ENCODE measurements at regions not wholly inside any gene's neighbourhood (a gene's known extent, or its start where the extent isn't known, plus 50 kb on each side); places are given as distances from the start of the nearest gene placed in this dataset.

DNA sequence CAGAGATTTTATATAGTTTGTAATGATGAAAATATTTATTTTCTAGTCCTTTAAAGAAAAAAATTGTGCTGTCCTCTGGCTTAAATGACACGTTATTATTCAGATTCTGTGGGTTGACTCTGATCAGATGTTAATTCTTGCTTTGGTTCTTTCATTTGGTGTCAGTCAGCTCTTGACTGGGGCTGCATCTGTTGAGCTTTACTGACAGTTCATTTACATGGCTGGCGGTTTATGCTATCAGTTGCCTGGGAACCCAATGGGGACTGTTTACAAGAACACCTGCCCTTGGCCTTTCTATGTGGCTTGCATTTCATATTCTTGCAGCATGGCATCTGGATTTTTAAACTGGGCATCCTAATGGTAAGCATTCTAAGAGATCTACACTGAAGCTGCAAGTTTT, 667.1 kb upstream of the FBXO33 start:
- H3K79me2 ChIP-seq (ENCODE audit: insufficient read depth, low read length): no peaks in the 10 kb centered on the region
- no peak overlapping the region for H3K4me3 ChIP-seq (replicated peaks in 1 of 3; ENCODE audit: insufficient read depth in 1 of 3, low read depth in 2 of 3, low read length in 3 of 3)
- no peak overlapping the region for H2AFZ ChIP-seq (ENCODE audit: low read length)
- H3K27me3 ChIP-seq (ENCODE audit: control insufficient read depth in 1 of 2, insufficient read depth in 2 of 2, low read length in 2 of 2): no peaks in the 10 kb centered on the region
- in situ Hi-C loops (cut with HindIII; ENCODE audit: extremely low pct_ligation_motif_present, low pct_unique_long_range_greater_than_20kb) (no loop called here), intact Hi-C loops (cut with micrococcal nuclease; ENCODE audit: unreplicated experiment) (no loop called here)
- FAIRE-seq: no peak
- peaks cover 55% of the 10 kb centered on the region for H3K9me3 ChIP-seq (ENCODE audit: low read length)
- ATAC-seq: no peak
- no peak overlapping the region for H3K27ac ChIP-seq (ENCODE audit: extremely low read length, insufficient read depth, low read length)
- H3K4me2 ChIP-seq (ENCODE audit: low read depth, low read length): no peak overlapping the region
- CTCF ChIA-PET (ENCODE audit: low intra/inter-chr PET ratio, low total read pairs): no interaction called here
- POLR2A ChIA-PET: no interaction called here
- BruUV-seq (replicated peaks): no TSS peak
- H4K20me1 ChIP-seq (ENCODE audit: insufficient read depth, low read length): no peaks in the 10 kb centered on the region
- TF ChIP-seq KAT7 (CRISPR knock-in tag; IDR thresholded peaks at IDR 0.05; ENCODE audit: borderline replicate concordance) (no peak), BORCS8-MEF2B (CRISPR knock-in tag; IDR thresholded peaks at IDR 0.05) (no peak), ZMYM4 (CRISPR knock-in tag; IDR thresholded peaks at IDR 0.05) (no peak), THRA (CRISPR knock-in tag; IDR thresholded peaks at IDR 0.05; ENCODE audit: borderline replicate concordance) (no peak), CAMTA2 (CRISPR knock-in tag; IDR thresholded peaks at IDR 0.05; ENCODE audit: borderline replicate concordance) (no peak), SKI (IDR thresholded peaks at IDR 0.05; ENCODE audit: partially characterized antibody) (no peak)
- TF ChIP-seq, protein P1, sequence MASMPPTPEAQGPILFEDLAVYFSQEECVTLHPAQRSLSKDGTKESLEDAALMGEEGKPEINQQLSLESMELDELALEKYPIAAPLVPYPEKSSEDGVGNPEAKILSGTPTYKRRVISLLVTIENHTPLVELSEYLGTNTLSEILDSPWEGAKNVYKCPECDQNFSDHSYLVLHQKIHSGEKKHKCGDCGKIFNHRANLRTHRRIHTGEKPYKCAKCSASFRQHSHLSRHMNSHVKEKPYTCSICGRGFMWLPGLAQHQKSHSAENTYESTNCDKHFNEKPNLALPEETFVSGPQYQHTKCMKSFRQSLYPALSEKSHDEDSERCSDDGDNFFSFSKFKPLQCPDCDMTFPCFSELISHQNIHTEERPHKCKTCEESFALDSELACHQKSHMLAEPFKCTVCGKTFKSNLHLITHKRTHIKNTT (CRISPR knock-in tag; IDR thresholded peaks at IDR 0.05): no peak
- no peak for DNase-seq (ENCODE audit: low spot score)
- H3K9ac ChIP-seq (ENCODE audit: insufficient read depth, low read depth, low read length): no peak overlapping the region
- H3K36me3 ChIP-seq (replicated peaks in 1 of 2; ENCODE audit: control insufficient read depth in 1 of 2, insufficient read depth in 2 of 2, low read length in 2 of 2): no peaks in the 10 kb centered on the region
- WGBS (ENCODE audit: low lambda C conversion rate): 13% methylated on average over 2 of the region's 2 CpGs
- no peaks in the 10 kb centered on the region for H3K4me1 ChIP-seq (ENCODE audit: insufficient read depth, low read length)

DNA sequence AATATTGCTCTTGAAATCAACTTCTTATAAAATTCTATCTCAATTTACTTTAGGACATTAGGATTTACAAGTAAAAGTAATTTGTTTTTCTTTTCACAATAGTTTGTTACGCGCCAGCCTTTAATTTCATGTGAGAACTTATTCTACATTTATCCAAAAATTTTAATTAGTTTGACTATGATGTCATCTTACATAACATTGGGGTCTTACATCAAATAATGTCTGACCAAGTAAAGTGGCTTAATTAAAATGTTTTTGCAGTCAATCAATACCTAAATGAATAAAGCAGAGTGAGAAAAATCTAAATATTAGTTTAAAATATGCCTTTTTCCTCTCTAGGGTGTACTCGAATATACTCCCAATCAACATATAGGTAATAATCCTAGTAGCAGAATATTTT, 666.2 kb upstream of the FBXO33 start:
- WGBS (ENCODE audit: low lambda C conversion rate): 60% methylated on average over 3 of the region's 3 CpGs
- no peaks in the 10 kb centered on the region for H3K27me3 ChIP-seq (ENCODE audit: control insufficient read depth in 1 of 2, insufficient read depth in 2 of 2, low read length in 2 of 2)
- H3K9ac ChIP-seq (ENCODE audit: insufficient read depth, low read depth, low read length): no peak overlapping the region
- no peak for FAIRE-seq
- CTCF ChIA-PET (ENCODE audit: low intra/inter-chr PET ratio, low total read pairs): no interaction called here
- H3K36me3 ChIP-seq (replicated peaks in 1 of 2; ENCODE audit: control insufficient read depth in 1 of 2, insufficient read depth in 2 of 2, low read length in 2 of 2): no peaks in the 10 kb centered on the region
- no peak for ATAC-seq
- H3K9me3 ChIP-seq (ENCODE audit: low read length): peaks cover 64% of the 10 kb centered on the region
- intact Hi-C loops (cut with micrococcal nuclease; ENCODE audit: unreplicated experiment) (no loop called here), in situ Hi-C loops (cut with HindIII; ENCODE audit: extremely low pct_ligation_motif_present, low pct_unique_long_range_greater_than_20kb) (no loop called here)
- no peak overlapping the region for H3K4me2 ChIP-seq (ENCODE audit: low read depth, low read length)
- H2AFZ ChIP-seq (ENCODE audit: low read length): no peak overlapping the region
- BruUV-seq (replicated peaks): no TSS peak
- POLR2A ChIA-PET: no interaction called here
- no peak overlapping the region for H3K4me3 ChIP-seq (replicated peaks in 1 of 3; ENCODE audit: insufficient read depth in 1 of 3, low read depth in 2 of 3, low read length in 3 of 3)
- H3K79me2 ChIP-seq (ENCODE audit: insufficient read depth, low read length): no peaks in the 10 kb centered on the region
- no peaks in the 10 kb centered on the region for H4K20me1 ChIP-seq (ENCODE audit: insufficient read depth, low read length)
- DNase-seq (ENCODE audit: low spot score): no peak
- no peak overlapping the region for H3K27ac ChIP-seq (ENCODE audit: extremely low read length, insufficient read depth, low read length)
- H3K4me1 ChIP-seq (ENCODE audit: insufficient read depth, low read length): no peaks in the 10 kb centered on the region
- TF ChIP-seq, protein P2, sequence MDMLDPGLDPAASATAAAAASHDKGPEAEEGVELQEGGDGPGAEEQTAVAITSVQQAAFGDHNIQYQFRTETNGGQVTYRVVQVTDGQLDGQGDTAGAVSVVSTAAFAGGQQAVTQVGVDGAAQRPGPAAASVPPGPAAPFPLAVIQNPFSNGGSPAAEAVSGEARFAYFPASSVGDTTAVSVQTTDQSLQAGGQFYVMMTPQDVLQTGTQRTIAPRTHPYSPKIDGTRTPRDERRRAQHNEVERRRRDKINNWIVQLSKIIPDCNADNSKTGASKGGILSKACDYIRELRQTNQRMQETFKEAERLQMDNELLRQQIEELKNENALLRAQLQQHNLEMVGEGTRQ (IDR thresholded peaks at IDR 0.05; ENCODE audit: low read depth, low read length): no peak
- TF ChIP-seq, protein P2 (CRISPR knock-in tag; IDR thresholded peaks at IDR 0.05; ENCODE audit: borderline replicate concordance): no peak
- no peak for TF ChIP-seq ZNF563 (CRISPR knock-in tag; IDR thresholded peaks at IDR 0.05)
- no peak for TF ChIP-seq CHD4 (IDR thresholded peaks at IDR 0.05; ENCODE audit: borderline replicate concordance, low read length)
- no peak for TF ChIP-seq ZNF362 (CRISPR knock-in tag; IDR thresholded peaks at IDR 0.05; ENCODE audit: borderline replicate concordance)
- TF ChIP-seq CREB1 (IDR thresholded peaks at IDR 0.05): peak; percentile 32; the same call in 1 of the 2 replicates
- no peak for TF ChIP-seq CREB1 (CRISPR knock-in tag; IDR thresholded peaks at IDR 0.05)
- TF ChIP-seq ATF7 (IDR thresholded peaks at IDR 0.05): peak; percentile 93
- no peak for TF ChIP-seq ATF7 (CRISPR knock-in tag; IDR thresholded peaks at IDR 0.05)

Data from HepG2 (cell line).